NCI-H748 (cell line): ENCODE measurements at regions not wholly inside any gene's neighbourhood (a gene's known extent, or its start where the extent isn't known, plus 50 kb on each side); places are given as distances from the start of the nearest gene placed in this dataset.

Experiments
- DNase-seq: peaks from one replicate; lab custom pipeline; 2025; ENCODE audit not compliant: unreplicated experiment; lab: John Stamatoyannopoulos, UW

- peak; percentile 31 for DNase-seq
Observed at GRCh38 chr9:34796924-34797323, 87.0 kb upstream of the CCL21 start.

- no peak for DNase-seq
Observed at GRCh38 chr9:34793428-34793827, 83.5 kb upstream of the CCL21 start.

DNA sequence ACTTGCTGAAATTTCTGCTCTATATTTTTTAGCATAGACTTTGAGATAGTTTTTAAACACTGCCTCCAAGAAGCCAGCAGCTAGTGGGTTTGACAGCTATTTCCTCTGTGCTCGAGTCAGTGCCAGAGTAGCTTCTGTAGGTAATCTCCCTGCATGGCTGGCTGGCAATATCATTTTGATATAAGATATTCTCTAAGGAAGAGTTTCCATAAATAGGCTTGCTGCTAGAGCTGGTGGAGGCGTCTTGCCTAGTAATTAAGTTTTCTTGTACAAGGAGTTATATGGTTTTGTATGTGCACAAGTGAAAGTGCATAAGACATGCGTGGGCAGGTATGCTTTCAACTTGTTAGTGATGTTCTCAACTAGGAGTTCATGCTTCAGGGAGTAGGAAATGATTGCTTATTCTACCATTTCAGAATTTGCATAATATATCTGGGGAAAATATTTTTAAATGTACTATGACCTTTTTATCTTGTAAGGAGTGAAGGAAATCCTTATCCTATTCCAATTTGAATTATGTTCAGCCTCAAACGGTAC, 74.1 kb upstream of the CCL21 start:
- DNase-seq, result no peak

- no peak for DNase-seq
Observed at GRCh38 chr9:34782372-34782771, 72.4 kb upstream of the CCL21 start.

DNA sequence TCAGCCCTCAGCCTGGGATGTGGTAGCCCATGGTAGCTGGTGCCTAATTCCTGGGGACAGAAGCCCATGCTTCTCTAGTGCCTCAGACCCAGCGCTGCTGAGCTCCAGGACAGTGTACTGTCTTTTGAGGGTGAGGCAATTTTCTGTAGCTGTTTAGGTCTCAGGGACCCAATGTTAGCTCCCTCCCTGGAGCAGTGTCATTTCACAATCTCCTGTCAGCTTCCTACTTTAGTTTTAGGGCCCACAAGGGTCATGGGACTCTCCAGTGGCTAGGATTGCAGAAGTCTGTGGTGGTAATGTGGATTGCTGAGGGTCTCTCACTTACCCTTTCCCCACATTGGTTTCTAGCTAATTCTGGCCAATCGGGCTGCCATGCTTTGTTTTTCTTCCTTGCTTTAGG, 67.7 kb upstream of the CCL21 start:
- DNase-seq, result no peak

- DNase-seq, result no peak
Observed at GRCh38 chr9:34773955-34774354, 64.0 kb upstream of the CCL21 start.

GRCh38 chr9:34773306-34773910, 63.5 kb upstream of the CCL21 start:
- no peak for DNase-seq

DNA sequence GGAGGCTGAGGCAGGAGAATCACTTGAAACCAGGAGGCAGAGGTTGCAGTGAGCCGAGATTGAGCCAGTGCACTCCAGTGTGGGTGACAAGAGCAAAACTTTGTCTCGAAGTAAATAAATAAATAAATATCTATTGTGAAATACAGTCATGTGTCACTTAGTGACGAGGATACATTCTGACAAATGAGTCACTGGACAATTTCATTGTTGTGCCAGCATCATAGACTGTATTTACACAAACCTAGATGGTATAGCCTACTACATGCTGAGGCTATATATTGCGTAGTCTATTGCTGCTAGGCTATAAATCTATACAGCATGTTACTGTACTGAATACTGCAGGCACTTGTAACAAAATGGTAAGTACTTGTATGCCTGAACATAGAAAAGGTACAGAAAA, 61.1 kb upstream of the CCL21 start:
- no peak for DNase-seq

DNA sequence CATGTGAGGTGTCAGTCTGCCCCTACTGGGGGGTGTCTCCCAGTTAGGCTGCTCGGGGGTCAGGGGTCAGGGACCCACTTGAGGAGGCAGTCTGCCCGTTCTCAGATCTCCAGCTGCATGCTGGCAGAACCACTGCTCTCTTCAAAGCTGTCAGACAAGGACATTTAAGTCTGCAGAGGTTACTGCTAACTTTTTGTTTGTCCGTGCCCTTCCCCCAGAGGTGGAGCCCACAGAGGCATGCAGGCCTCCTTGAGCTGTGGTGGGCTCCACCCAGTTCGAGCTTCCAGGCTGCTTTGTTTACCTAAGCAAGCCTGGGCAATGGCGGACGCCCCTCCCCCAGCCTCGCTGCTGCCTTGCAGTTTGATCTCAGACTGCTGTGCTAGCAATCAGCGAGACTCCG, 57.2 kb upstream of the CCL21 start:
- DNase-seq, result peak; percentile 35

DNA sequence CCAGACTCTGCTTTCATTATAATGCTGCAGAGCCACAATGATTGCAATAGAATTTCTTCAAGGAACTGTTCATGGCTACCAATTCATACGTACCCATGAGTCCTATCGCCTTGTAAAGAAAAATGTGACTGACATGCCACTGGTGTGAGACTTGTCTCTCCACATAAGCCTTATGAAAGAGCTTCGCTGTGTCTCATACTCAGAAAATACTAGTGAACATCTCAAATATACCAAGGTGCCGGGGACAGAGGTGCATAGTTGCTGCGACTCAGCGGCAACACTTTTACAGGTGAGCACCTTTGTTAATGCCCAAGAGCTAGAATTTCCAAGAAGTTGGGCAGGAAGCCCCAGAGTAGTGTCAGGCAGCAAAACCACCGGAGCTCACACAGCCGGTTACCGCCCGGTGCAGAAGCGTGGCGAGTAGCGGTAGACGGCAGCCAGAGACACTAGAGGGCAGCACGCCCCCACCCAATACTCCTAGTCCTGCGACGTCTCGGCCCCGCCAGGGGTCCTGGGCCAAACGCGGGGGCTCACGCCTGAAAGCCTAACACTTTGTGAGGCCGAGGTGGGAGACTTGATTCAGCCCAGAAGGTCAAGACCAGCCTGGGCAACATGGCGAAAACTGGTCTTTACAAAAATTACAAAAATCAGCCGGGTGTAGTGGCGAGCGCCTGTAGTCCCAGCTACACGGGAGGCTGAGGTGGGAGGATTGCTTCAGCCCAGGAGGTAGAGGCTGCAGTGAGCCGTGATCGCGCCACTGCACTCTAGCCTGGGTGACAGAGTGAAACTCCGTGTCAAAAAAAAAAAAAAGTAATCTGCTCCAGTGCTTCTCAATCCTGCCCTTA, 50.5 kb upstream of the CCL21 start:
- DNase-seq, result peak; percentile 58
